Mesenchymal stem cell (in vitro differentiated cells and primary cell): ENCODE measurements at regions not wholly inside any gene's neighbourhood (a gene's known extent, or its start where the extent isn't known, plus 50 kb on each side); places are given as distances from the start of the nearest gene placed in this dataset.

ENCODE experiments used
- DNase-seq: peaks from one replicate; pipeline ENCODE4 v3.0.0-alpha.2; 2013
- H2AFZ ChIP-seq: one replicate; pipeline ENCODE4 v1.6.1; 2013; ENCODE audit warnings: low read depth, mild to moderate bottlenecking, control low read depth, inconsistent platforms, low read length, moderate library complexity
- H2AK5ac ChIP-seq: 2 replicates; pipeline ENCODE4 v1.6.1; 2013; ENCODE audit warnings: low read length, moderate library complexity, mild to moderate bottlenecking, inconsistent platforms; ENCODE audit not compliant: severe bottlenecking
- H2BK120ac ChIP-seq: one replicate; pipeline ENCODE4 v1.6.1; 2013; ENCODE audit warnings: low read depth, mild to moderate bottlenecking, inconsistent platforms, low read length, moderate library complexity
- H2BK12ac ChIP-seq, 2 experiments: one replicate each; pipeline ENCODE4 v1.6.1; 2013; ENCODE audit warnings: inconsistent platforms in 2 of 2, low read length in 2 of 2, mild to moderate bottlenecking in 2 of 2, moderate library complexity in 2 of 2, control low read depth in 1 of 2
- H2BK15ac ChIP-seq: one replicate; pipeline ENCODE4 v1.6.1; 2013; ENCODE audit warnings: mild to moderate bottlenecking, low read depth, inconsistent platforms; ENCODE audit not compliant: poor library complexity, severe bottlenecking
- H2BK5ac ChIP-seq: 2 replicates; pipeline ENCODE4 v1.6.1; 2013; ENCODE audit warnings: low read depth, mild to moderate bottlenecking, low read length, control low read depth, inconsistent platforms; ENCODE audit not compliant: poor library complexity, severe bottlenecking
- H3K14ac ChIP-seq, 2 experiments: one replicate each; pipeline ENCODE4 v1.6.1; 2013; ENCODE audit warnings: inconsistent platforms in 2 of 2, low read length in 2 of 2, control low read depth in 1 of 2, mild to moderate bottlenecking in 1 of 2, moderate library complexity in 1 of 2
- H3K18ac ChIP-seq, 2 experiments: one replicate each; pipeline ENCODE4 v1.6.1; 2013; ENCODE audit warnings: inconsistent platforms in 2 of 2, low read length in 2 of 2, control low read depth in 1 of 2, low read depth in 1 of 2, mild to moderate bottlenecking in 1 of 2
- H3K23ac ChIP-seq, 2 experiments: one replicate each; pipeline ENCODE4 v1.6.1; 2013; ENCODE audit warnings: inconsistent platforms in 2 of 2, low read length in 2 of 2, mild to moderate bottlenecking in 2 of 2, moderate library complexity in 2 of 2, control low read depth in 1 of 2
- H3K27ac ChIP-seq: 2 replicates; pipeline ENCODE4 v1.5.1; 2013; ENCODE audit warnings: mild to moderate bottlenecking, moderate library complexity, low read length, control low read depth, inconsistent platforms; ENCODE audit not compliant: poor library complexity, severe bottlenecking
- H3K27me3 ChIP-seq, 2 experiments: 2 replicates each; pipeline versions ENCODE4 v1.6.1 to v1.7.0; 2013; ENCODE audit warnings: low read length in 2 of 2, mild to moderate bottlenecking in 2 of 2, moderate library complexity in 2 of 2, control low read depth in 1 of 2, inconsistent platforms in 1 of 2; ENCODE audit not compliant: control insufficient read depth in 1 of 2, insufficient read depth in 1 of 2
- H3K36me3 ChIP-seq, 2 experiments: 2 replicates each; pipeline versions ENCODE4 v1.6.1 to v1.7.0; 2013; ENCODE audit warnings: low read length in 2 of 2, control low read depth in 1 of 2, inconsistent platforms in 1 of 2, low read depth in 1 of 2, mild to moderate bottlenecking in 1 of 2; ENCODE audit not compliant: insufficient read depth in 2 of 2, control insufficient read depth in 1 of 2
- H3K4ac ChIP-seq, 2 experiments: one replicate each; pipeline ENCODE4 v1.6.1; 2013; ENCODE audit warnings: inconsistent platforms in 2 of 2, low read length in 2 of 2, mild to moderate bottlenecking in 2 of 2, moderate library complexity in 2 of 2, control low read depth in 1 of 2, low read depth in 1 of 2
- H3K4me1 ChIP-seq: 2 replicates; pipeline ENCODE4 v1.6.1; 2013; ENCODE audit warnings: low read depth, low read length, control low read depth; ENCODE audit not compliant: control insufficient read depth, insufficient read depth
- H3K4me2 ChIP-seq: 2 replicates; pipeline ENCODE4 v1.6.1; 2013; ENCODE audit warnings: low read length, mild to moderate bottlenecking, inconsistent platforms; ENCODE audit not compliant: poor library complexity, severe bottlenecking
- H3K4me3 ChIP-seq, 2 experiments: 2 replicates each; pipeline versions ENCODE4 v1.5.1 to v1.7.0; 2013; ENCODE audit warnings: low read length in 2 of 2, mild to moderate bottlenecking in 2 of 2, control low read depth in 1 of 2, low read depth in 1 of 2; ENCODE audit not compliant: insufficient read depth in 1 of 2
- H3K79me1 ChIP-seq: replicated peaks from 2 replicates; pipeline ENCODE4 v1.6.1; 2013; ENCODE audit warnings: mild to moderate bottlenecking, control low read depth, low read length, inconsistent platforms; ENCODE audit not compliant: poor library complexity, severe bottlenecking
- H3K9ac ChIP-seq: 2 replicates; pipeline ENCODE4 v1.7.0; 2013; ENCODE audit warnings: mild to moderate bottlenecking, low read length, moderate library complexity
- H3K9me3 ChIP-seq: 2 replicates; pipeline ENCODE4 v1.7.0; 2013; ENCODE audit warnings: mild to moderate bottlenecking, low read length; ENCODE audit not compliant: control insufficient read depth
- H4K8ac ChIP-seq: one replicate; pipeline ENCODE4 v1.6.1; 2013; ENCODE audit warnings: inconsistent platforms, mild to moderate bottlenecking, low read length, moderate library complexity
- H4K91ac ChIP-seq: one replicate; pipeline ENCODE4 v1.6.1; 2013; ENCODE audit warnings: mild to moderate bottlenecking, low read length, inconsistent platforms
- WGBS: methylation state at CpG from one replicate; pipeline ENCODE4 v1.1.7; 2013; ENCODE audit warnings: mixed read lengths; 5-methylcytosine and 5-hydroxymethylcytosine counted together

GRCh38 chr16:5533321-5533888 lies 435.8 kb upstream of the EEF2KMT start:
- H2BK15ac ChIP-seq, result no peak overlapping the region
- no peak overlapping the region for H3K23ac ChIP-seq
- H3K79me1 ChIP-seq, result no peaks in the 10 kb centered on the region
- H2BK5ac ChIP-seq, result no peak overlapping the region
- H3K4me1 ChIP-seq, result no peaks in the 10 kb centered on the region
- H3K9ac ChIP-seq, result no peak overlapping the region
- no peaks in the 10 kb centered on the region for H3K27me3 ChIP-seq
- no peak overlapping the region for H4K8ac ChIP-seq
- H2AK5ac ChIP-seq, result no peak overlapping the region
- H2AFZ ChIP-seq, result no peak overlapping the region
- WGBS, result 76% methylated on average over 3 of the region's 3 CpGs
- no peak overlapping the region for H2BK12ac ChIP-seq
- no peak overlapping the region for H3K18ac ChIP-seq
- H3K4ac ChIP-seq, result no peak overlapping the region
- no peak overlapping the region for H3K27ac ChIP-seq
- no peak overlapping the region for H4K91ac ChIP-seq
- DNase-seq, result no peak
- no peak overlapping the region for H3K4me2 ChIP-seq
- H3K36me3 ChIP-seq, result no peaks in the 10 kb centered on the region
- H3K4me3 ChIP-seq, result no peak overlapping the region
- H3K14ac ChIP-seq, result no peak overlapping the region
- peaks cover 17% of the 10 kb centered on the region for H3K9me3 ChIP-seq
- H2BK120ac ChIP-seq, result no peak overlapping the region

- Histone ChIP-seq H3K36me3 (no peaks in the 10 kb centered on the region), H4K8ac (no peak overlapping the region), H3K27ac (no peak overlapping the region), H3K23ac (no peak overlapping the region), H3K9ac (no peak overlapping the region), H2AK5ac (no peak overlapping the region), H3K79me1 (no peaks in the 10 kb centered on the region), H2BK12ac (no peak overlapping the region), H2BK120ac (no peak overlapping the region), H2BK15ac (no peak overlapping the region), H2BK5ac (no peak overlapping the region), H3K4me2 (no peak overlapping the region), H4K91ac (no peak overlapping the region), H3K9me3 (no peaks in the 10 kb centered on the region), H3K4me1 (no peaks in the 10 kb centered on the region), H3K4me3 (no peak overlapping the region), H3K18ac (no peak overlapping the region), H3K14ac (no peak overlapping the region), H3K4ac (no peak overlapping the region), H2AFZ (no peak overlapping the region), H3K27me3 (no peaks in the 10 kb centered on the region)
- WGBS, result 80% methylated on average over 5 of the region's 5 CpGs
- DNase-seq, result no peak
Observed at GRCh38 chr16:5527817-5528216, 430.2 kb upstream of the EEF2KMT start.

GRCh38 chr16:5526826-5527225 lies 429.2 kb upstream of the EEF2KMT start:
- H2AK5ac ChIP-seq, result no peak overlapping the region
- H2BK120ac ChIP-seq, result no peak overlapping the region
- H3K4me1 ChIP-seq, result no peaks in the 10 kb centered on the region
- H3K27me3 ChIP-seq, result no peaks in the 10 kb centered on the region
- H4K91ac ChIP-seq, result no peak overlapping the region
- H3K4me3 ChIP-seq, result no peak overlapping the region
- no peak for DNase-seq
- no peak overlapping the region for H2AFZ ChIP-seq
- no peaks in the 10 kb centered on the region for H3K9me3 ChIP-seq
- H3K4me2 ChIP-seq, result no peak overlapping the region
- no peaks in the 10 kb centered on the region for H3K36me3 ChIP-seq
- no peak overlapping the region for H3K23ac ChIP-seq
- no peak overlapping the region for H3K9ac ChIP-seq
- WGBS, result 76% methylated on average over 8 of the region's 8 CpGs
- no peaks in the 10 kb centered on the region for H3K79me1 ChIP-seq
- H2BK5ac ChIP-seq, result no peak overlapping the region
- H3K27ac ChIP-seq, result no peak overlapping the region
- H3K14ac ChIP-seq, result no peak overlapping the region
- no peak overlapping the region for H4K8ac ChIP-seq
- H3K18ac ChIP-seq, result no peak overlapping the region
- H2BK12ac ChIP-seq, result no peak overlapping the region
- no peak overlapping the region for H3K4ac ChIP-seq
- H2BK15ac ChIP-seq, result no peak overlapping the region

GRCh38 chr16:5523829-5524228 lies 426.2 kb upstream of the EEF2KMT start:
- Histone ChIP-seq H3K27me3 (no peaks in the 10 kb centered on the region), H3K9ac (no peak overlapping the region), H2AK5ac (no peak overlapping the region), H3K27ac (no peak overlapping the region), H3K23ac (no peak overlapping the region), H2BK5ac (no peak overlapping the region), H4K91ac (no peak overlapping the region), H4K8ac (no peak overlapping the region), H2AFZ (no peak overlapping the region), H2BK12ac (no peak overlapping the region), H3K36me3 (no peaks in the 10 kb centered on the region), H3K4ac (no peak overlapping the region), H3K9me3 (no peaks in the 10 kb centered on the region), H2BK120ac (no peak overlapping the region), H3K4me1 (no peaks in the 10 kb centered on the region), H3K18ac (no peak overlapping the region), H3K4me2 (no peak overlapping the region), H3K14ac (no peak overlapping the region), H3K79me1 (no peaks in the 10 kb centered on the region), H2BK15ac (no peak overlapping the region), H3K4me3 (no peak overlapping the region)
- DNase-seq, result no peak
- WGBS, result 55% methylated on average over 3 of the region's 10 CpGs
